ENCODE measurements at regions not wholly inside any gene's neighbourhood (a gene's known extent, or its start where the extent isn't known, plus 50 kb on each side); places are given as distances from the start of the nearest gene placed in this dataset.

GRCh38 chr2:145356056-145356455 lies 836.1 kb upstream of the ZEB2 start:
- no peak for TF ChIP-seq CTCF (IDR thresholded peaks at IDR 0.05)
- TF ChIP-seq POLR2A (IDR thresholded peaks at IDR 0.05): no peak
